Medulla oblongata (tissue), 1 donor: ENCODE measurements at regions not wholly inside any gene's neighbourhood (a gene's known extent, or its start where the extent isn't known, plus 50 kb on each side); places are given as distances from the start of the nearest gene placed in this dataset.
"Not testable (repeated sequence)": the region's sequence is repeated elsewhere in the genome, so short reads cannot be mapped to it uniquely, and the experiment has no call there.

Experiments used
- DNase-seq: peaks from one replicate; pipeline ENCODE4 v3.0.0-alpha.2; 2015; ENCODE audit errors: extremely low spot score

DNA sequence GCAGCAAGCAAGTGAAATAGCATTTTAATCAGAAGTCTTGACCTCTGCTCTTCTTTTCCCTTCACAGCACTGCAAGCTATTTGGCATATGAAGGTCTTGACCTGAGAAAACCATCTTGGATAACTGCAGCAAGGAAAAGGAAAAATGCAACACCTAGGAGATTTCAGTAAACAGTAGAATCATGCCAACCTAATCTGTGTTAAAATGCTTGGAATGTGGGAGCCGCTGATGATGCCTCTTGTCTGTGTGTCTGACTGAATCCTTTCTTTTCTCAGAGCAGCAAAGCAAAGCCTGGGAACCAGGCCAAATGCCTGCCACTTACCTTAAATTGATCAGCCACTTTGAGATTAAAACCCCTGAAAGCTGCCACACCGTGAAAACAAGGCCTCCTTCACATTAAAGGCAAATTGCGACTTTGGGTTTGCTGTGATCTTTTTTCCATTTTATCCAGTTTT, 80.4 kb upstream of the CDK6 start:
- DNase-seq = no peak

GRCh38 chr7:92915348-92915747, 79.0 kb upstream of the CDK6 start:
- no peak for DNase-seq

GRCh38 chr7:92914645-92915044, 78.3 kb upstream of the CDK6 start:
- no peak for DNase-seq

DNA sequence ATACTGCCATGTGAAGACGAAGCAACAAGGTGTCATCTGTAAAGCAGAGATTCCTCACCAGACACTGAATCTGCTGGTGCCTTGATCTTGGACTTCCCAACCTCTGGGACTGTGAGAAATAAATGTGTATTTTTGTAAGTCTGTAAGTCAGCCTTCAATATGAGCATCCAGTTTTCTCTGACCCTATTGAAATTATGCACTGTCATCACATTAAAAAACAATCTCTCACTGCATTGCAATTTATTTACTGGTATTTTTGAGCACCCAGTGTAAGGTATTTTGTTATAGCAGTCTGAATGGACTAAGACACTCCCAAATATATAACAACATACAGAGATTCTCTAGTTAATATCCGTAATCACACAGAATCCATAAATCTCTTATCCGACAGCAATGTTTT, 77.5 kb upstream of the CDK6 start:
- no peak for DNase-seq

DNA sequence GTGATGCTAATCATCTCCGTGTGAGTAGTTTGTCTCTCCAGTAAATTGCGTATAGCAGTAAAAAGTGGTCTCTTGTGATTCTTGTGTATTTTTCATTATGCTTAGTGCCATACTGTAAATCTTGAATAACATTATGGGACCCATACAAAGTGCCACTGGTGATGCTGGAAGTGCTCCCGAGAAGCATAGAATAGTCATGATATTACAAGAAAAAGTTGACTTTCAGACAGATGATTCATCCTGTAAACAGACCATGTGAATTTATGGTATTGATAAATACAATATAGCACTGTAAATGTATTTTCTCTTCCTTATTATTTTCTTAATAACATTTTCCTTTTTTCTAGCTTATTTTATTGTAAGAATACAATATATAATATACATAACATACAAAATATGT, 74.6 kb upstream of the CDK6 start:
- DNase-seq = no peak

DNA sequence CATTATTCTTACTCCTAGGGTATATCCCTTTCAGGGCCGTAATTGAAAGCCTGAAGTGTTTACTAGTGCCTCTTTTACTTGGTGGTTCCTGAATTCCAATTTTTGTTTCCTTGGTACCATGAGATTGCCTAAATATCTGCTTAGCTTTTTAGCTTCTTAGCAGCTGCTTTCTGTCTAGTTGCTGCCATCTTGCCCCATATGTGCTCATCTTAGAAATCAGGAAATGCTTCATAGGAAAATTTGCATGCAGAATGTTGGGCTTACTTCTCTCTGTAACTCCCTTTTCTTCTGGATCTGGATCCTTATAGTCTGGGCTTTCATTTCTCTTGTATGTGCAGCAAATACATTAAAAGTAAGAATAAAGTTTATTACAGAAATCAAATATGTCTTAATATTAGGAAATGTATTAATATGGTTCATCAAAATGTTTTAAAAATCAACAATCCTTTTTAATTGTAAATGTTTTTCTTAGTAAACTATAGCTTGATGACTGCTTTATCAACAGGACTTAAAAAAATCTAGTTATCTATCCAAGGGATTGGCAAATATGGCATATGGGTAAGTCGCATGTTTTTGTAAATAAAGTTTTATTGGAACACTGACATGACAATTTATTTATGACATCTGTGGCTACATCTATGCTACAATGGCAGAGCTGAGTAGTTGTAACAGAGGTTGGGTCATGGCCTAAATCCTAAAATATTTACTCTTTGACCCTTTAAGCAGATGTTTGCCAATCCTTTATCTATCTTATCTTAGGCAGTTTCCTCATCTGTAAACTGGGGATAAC, 73.5 kb upstream of the CDK6 start:
- DNase-seq = no peak

DNA sequence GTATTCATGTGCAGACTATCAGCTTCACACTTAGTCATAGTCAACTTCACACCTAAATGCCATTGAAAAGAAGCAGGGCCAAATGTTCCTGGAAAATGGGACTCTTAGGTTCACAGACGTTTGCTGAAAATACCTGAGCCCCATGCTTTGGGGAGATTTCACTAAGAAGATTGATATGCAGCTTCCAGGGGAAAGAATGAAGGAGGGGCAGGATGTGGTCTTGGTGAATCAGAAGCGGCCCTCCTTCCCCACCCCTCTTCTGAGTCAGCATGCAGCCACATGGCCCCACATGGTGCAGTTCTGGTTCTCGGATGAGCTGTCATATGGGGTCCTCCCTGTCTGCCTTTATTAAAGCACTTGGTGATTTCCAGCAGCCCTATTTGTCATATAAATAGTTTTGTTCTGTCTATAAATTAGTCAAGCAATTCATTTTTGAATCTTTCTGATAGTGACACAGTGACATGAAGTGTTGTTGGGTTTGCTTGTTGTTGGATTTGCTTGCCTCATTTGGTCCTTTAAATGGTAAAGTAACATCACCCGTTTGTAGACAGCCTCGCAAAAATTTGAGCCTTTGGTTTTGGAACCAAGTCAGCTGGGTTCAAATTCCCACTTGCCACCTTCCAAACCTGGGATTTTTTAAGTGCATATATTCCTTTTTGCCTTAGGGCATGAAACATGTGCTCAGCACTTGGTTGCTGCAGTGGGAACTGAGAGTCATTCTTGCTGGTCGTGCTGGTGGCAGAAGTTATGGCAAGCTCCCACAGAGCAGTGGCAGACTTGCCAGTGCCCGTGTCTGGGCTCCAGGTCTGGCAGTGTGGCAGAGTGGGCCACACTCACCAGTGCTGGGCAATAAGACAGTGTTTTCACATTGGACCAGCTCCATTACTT, 68.1 kb upstream of the CDK6 start:
- DNase-seq = no peak

DNA sequence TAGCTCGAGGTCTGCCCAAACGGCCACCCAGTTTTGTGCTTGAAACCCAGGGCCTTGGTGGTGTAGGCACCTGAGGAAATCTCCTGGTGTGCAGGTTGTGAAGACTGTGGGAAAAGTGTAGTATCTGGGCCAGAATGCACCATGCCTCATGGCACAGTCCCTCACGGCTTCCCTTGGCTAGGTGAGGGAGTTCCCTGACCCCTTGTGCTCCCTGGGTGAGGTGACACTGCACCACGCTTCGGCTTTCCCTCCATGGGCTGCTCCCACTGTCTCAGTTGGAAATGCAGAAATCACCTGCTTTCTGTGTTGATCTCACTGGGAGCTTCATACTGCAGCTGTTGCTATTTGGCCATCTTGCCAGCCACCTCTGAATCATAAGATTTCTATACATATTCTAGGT, 62.4 kb upstream of the CDK6 start:
- no peak for DNase-seq

- DNase-seq = not testable (repeated sequence)
These were observed 58.5 kb upstream of the CDK6 start for GRCh38 chr7:92894857-92895256.

GRCh38 chr7:92889081-92889480, 52.7 kb upstream of the CDK6 start:
- DNase-seq = no peak
